ENCODE measurements at regions not wholly inside any gene's neighbourhood (a gene's known extent, or its start where the extent isn't known, plus 50 kb on each side); places are given as distances from the start of the nearest gene placed in this dataset.
A peak's percentile ranks its signal among the peaks of the same experiment; 100 is the strongest.

GRCh38 chr12:124130691-124131591 is 157.9 kb downstream of the ZNF664 start (continued):
- TF ChIP-seq POLR2AphosphoS5 (IDR thresholded peaks at IDR 0.05; ENCODE audit: low read depth, low read length), result no peak
- TF ChIP-seq SMARCC2 (IDR thresholded peaks at IDR 0.05), result no peak
- TF ChIP-seq, protein P1, sequence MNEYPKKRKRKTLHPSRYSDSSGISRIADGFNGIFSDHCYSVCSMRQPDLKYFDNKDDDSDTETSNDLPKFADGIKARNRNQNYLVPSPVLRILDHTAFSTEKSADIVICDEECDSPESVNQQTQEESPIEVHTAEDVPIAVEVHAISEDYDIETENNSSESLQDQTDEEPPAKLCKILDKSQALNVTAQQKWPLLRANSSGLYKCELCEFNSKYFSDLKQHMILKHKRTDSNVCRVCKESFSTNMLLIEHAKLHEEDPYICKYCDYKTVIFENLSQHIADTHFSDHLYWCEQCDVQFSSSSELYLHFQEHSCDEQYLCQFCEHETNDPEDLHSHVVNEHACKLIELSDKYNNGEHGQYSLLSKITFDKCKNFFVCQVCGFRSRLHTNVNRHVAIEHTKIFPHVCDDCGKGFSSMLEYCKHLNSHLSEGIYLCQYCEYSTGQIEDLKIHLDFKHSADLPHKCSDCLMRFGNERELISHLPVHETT (CRISPR knock-in tag; conservative IDR thresholded peaks at IDR 0.05), result no peak; the same call in 1 of the 2 replicates
- TF ChIP-seq, protein P2, sequence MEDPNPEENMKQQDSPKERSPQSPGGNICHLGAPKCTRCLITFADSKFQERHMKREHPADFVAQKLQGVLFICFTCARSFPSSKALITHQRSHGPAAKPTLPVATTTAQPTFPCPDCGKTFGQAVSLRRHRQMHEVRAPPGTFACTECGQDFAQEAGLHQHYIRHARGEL (CRISPR knock-in tag; IDR thresholded peaks at IDR 0.05), result no peak
- TF ChIP-seq STAG1 (CRISPR knock-in tag; IDR thresholded peaks at IDR 0.05), result peak; percentile 9
- TF ChIP-seq ZBTB33 (CRISPR knock-in tag; IDR thresholded peaks at IDR 0.05), result peak; percentile 54; the same call in 1 of the 2 replicates
- peak; percentile 93 for TF ChIP-seq TBL1XR1 (IDR thresholded peaks at IDR 0.05; ENCODE audit: borderline replicate concordance, low read length, partially characterized antibody)
- no peak for TF ChIP-seq ZSCAN31 (CRISPR knock-in tag; IDR thresholded peaks at IDR 0.05; ENCODE audit: low read depth)
- no peak for TF ChIP-seq ZNF7 (CRISPR knock-in tag; IDR thresholded peaks at IDR 0.05)
- peak; percentile 2; the same call in 1 of the 2 replicates for TF ChIP-seq ZFY (CRISPR knock-in tag; IDR thresholded peaks at IDR 0.05)
- TF ChIP-seq NCOA2 (CRISPR knock-in tag; IDR thresholded peaks at IDR 0.05), result peak; percentile 89
- TF ChIP-seq ETV6 (CRISPR knock-in tag; conservative IDR thresholded peaks at IDR 0.05), result peak; percentile 68
- peak; percentile 64 for TF ChIP-seq ZMYM4 (CRISPR knock-in tag; IDR thresholded peaks at IDR 0.05)
- peak; percentile 96 for TF ChIP-seq HMG20A (CRISPR knock-in tag; IDR thresholded peaks at IDR 0.05; ENCODE audit: borderline replicate concordance)
- no peak for TF ChIP-seq ZBTB42 (CRISPR knock-in tag; IDR thresholded peaks at IDR 0.05)
- no peak for TF ChIP-seq ZNF672 (CRISPR knock-in tag; IDR thresholded peaks at IDR 0.05)
- TF ChIP-seq SP4 (CRISPR knock-in tag; IDR thresholded peaks at IDR 0.05), result no peak
- no peak for TF ChIP-seq ZBTB39 (CRISPR knock-in tag; IDR thresholded peaks at IDR 0.05)
- TF ChIP-seq MBNL3 (CRISPR knock-in tag; conservative IDR thresholded peaks at IDR 0.05), result no peak
- TF ChIP-seq, protein P3, sequence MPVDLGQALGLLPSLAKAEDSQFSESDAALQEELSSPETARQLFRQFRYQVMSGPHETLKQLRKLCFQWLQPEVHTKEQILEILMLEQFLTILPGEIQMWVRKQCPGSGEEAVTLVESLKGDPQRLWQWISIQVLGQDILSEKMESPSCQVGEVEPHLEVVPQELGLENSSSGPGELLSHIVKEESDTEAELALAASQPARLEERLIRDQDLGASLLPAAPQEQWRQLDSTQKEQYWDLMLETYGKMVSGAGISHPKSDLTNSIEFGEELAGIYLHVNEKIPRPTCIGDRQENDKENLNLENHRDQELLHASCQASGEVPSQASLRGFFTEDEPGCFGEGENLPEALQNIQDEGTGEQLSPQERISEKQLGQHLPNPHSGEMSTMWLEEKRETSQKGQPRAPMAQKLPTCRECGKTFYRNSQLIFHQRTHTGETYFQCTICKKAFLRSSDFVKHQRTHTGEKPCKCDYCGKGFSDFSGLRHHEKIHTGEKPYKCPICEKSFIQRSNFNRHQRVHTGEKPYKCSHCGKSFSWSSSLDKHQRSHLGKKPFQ (CRISPR knock-in tag; IDR thresholded peaks at IDR 0.05; ENCODE audit: insufficient replicate concordance), result peak; percentile 84
- TF ChIP-seq NR1H2 (CRISPR knock-in tag; IDR thresholded peaks at IDR 0.05; ENCODE audit: borderline replicate concordance, low read depth), result no peak
- no peak for TF ChIP-seq ZNF589 (CRISPR knock-in tag; conservative IDR thresholded peaks at IDR 0.05)
- TF ChIP-seq CAMTA2 (CRISPR knock-in tag; IDR thresholded peaks at IDR 0.05; ENCODE audit: borderline replicate concordance), result no peak; the same call in 1 of the 2 replicates
- no peak for TF ChIP-seq MTA3 (CRISPR knock-in tag; IDR thresholded peaks at IDR 0.05)
